ENCODE measurements at regions not wholly inside any gene's neighbourhood (a gene's known extent, or its start where the extent isn't known, plus 50 kb on each side); places are given as distances from the start of the nearest gene placed in this dataset.
"Not testable (repeated sequence)": the region's sequence is repeated elsewhere in the genome, so short reads cannot be mapped to it uniquely, and the experiment has no call there.

DNA sequence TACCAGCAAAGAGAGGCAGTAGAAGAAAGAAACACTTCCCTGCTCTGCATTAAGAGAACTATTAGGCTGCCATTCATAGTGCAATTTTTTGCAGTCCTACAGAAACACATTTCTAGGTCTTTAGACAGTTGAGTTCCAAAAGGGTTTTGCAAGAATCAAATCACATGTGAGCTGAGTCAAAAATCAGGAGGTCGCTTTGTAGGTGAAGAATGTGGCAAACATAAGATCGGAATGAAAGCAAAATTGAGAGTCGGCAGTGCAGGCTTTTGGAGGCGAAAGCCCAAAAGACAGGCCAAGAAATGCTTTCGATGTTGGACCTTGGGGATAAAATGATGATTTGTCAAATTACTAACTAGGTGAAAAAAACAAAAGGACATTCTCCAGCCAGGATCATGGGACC lies 213.5 kb upstream of the NRIP1 start:
- DNase-seq: no peak

- DNase-seq: no peak
Observed at GRCh38 chr21:15278851-15279250, 214.1 kb upstream of the NRIP1 start.

DNA sequence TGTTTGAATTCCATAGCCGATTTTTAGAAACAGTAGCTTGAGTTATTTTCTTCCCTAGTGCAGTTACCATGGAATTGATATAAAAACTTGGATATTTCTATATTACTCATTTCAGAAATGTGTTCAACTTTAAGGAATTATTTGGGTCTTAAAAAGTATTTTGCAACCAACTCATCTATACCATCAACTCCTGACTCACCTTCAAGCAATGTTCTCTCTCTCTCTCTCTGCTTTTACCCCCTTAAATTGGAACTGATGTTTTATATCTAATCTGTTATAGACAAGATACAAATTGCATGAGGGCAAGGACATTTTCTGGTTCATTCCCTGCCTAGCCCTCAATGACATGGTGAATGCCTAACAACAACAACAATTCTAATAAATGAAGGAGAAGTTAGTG lies 214.7 kb upstream of the NRIP1 start:
- no peak for DNase-seq

GRCh38 chr21:15281714-15282113 lies 216.9 kb upstream of the NRIP1 start:
- DNase-seq: no peak

DNA sequence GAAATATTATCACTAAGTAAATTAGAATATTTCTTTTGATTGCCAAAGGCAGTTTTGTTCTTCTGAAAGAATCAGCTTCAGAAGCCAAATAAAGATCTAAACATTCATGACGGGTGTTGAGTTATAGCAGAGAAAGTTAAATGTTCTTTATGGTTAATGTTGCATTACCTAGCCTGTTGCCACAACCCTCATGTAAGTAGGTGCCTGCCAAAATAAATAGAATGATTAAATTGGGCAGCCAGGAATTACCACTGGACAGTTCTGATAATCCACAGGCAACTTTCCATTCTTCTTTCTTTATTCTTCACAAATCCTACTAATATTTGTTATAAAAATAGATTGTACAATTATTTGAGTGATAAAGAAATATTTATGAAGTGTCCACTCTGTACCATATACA lies 217.9 kb upstream of the NRIP1 start:
- no peak for DNase-seq

DNA sequence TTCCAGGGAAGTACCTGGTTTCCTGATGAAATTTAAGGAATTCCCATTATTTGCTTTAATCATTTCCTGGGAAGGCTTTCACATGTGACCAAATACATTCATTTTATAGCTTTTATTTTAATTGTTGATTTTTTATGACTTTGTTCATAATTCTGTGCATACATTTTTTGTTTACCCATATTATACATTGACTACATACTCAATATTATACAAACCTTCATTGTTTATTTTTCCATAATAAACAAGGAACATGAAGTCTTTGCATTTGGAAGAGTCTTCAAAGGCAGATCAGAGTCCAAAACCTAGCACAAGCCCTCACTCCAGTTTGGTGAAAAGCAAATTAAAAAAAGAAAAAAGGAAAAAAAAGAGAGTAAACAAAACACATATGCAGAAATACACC lies 218.3 kb upstream of the NRIP1 start:
- DNase-seq: no peak

GRCh38 chr21:15283789-15284188 lies 219.0 kb upstream of the NRIP1 start:
- no peak for DNase-seq

- DNase-seq: no peak
Observed at GRCh38 chr21:15285556-15285955, 220.8 kb upstream of the NRIP1 start.

GRCh38 chr21:15289246-15289645 lies 224.4 kb upstream of the NRIP1 start:
- no peak for DNase-seq

DNA sequence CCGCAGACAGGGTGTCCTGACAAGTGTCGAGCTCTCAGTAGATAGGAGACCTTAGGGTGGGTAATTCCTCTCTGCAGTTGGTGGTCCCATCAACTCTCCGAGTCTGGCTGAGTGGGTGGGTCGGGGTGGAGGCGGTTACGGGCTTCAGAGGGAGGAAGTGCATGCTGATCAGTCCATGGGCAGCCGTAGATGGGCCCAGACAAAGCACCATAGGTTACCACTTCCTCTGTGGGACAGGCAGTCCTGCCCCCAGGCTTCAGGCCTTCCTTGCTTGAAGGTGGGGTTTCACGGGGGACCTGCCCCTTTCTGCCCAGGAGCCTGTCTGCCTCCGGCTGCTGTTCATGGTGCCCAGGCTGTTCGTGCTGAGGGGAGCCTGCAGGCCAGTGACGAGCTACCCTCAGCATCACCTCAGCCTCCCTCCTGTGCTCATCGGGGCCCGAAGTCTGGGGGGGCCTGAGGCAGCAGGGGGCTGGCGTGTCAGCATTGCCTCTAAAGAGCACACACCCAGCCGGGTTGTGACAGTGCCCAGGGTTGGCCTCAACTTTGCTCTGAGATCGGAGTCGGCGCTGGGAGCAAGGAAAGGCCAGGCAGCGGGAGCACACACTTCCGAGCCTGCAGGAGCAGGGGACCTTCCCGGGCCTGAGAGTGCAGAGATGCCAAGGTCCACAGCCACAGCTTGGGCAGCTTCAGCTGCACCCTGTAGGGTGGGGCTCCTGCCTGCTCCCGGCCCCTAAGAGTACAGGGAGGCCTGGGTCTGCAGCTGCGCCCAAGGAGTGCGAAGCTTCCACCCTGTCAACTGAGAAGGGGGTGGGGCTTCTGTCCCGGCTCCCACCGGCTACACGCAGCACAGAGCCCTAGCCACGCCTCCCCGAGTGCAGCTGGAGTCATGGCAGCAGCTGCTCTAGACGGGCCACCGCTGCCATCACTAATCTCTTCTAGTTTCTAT lies 225.4 kb upstream of the NRIP1 start:
- no peak for DNase-seq

DNA sequence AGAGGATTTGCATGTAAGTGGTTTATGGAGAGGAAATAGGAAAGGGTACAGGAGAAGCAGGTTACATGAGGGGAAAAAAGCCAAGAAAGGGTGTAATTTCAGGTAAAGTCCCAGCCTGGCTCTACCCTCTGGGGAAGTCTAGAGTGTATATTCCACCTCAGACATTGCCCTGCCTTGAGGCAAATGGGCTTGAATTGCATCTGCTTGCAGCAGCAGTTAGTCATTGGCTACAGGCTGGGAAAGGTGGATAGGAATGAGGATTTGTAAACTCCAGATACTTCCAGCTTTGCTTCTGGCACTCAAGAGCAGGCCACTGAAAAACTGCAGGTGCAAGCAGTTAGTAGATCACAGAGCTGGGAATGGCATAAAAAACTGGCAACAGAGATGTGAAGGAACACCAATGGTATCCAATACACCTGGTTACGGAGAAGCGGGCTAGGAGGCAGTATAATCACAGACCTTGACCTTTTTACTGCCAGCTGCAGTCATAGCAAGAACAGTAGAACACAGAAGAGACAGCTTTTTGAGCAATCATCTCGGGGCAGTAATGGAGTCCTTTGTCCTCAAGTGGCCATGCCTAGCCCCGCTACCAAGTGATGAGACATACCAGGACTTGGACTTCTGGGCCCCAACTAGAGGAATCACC lies 226.9 kb upstream of the NRIP1 start:
- DNase-seq: no peak

- DNase-seq: no peak
Observed at GRCh38 chr21:15293240-15293639, 228.4 kb upstream of the NRIP1 start.

DNA sequence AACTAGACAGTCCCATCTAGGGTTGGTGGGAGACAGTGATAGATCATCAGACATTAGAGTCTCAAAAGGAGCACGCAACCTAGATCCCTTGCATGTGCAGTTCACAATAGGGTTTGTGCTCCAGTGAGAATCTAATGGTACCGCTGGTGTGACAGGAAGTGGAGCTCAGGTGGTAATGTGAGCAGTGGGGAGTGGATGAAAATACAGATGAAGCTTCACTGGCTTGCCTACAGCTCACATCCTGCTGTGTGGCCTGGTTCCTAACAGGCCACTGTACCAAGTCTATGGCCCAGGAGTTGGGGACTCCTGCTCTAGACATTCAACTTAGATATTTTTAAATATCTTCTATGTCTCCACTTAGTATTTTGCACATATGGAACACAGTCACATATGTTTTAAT lies 231.1 kb upstream of the NRIP1 start:
- no peak for DNase-seq

DNA sequence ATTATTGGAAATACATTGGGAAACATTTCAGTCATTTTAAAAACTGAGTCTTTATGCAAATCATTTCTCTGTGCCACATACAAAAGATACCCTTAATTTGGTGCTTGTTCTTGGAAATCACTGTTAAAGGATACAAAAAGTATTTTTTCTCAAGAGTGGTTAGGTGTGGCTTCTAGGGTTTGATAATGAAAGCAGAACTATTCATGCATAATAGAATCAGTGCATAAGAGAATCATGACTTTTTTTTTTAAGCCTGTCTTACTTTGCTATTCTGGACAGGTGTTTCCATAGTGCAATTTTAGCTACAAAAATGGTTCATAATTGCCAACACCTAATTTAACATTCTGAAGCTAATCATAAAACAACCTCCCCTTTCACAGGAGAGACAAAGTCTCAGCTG lies 233.0 kb upstream of the NRIP1 start:
- no peak for DNase-seq

- DNase-seq: no peak
Observed at GRCh38 chr21:15298306-15298705, 233.5 kb upstream of the NRIP1 start.

DNA sequence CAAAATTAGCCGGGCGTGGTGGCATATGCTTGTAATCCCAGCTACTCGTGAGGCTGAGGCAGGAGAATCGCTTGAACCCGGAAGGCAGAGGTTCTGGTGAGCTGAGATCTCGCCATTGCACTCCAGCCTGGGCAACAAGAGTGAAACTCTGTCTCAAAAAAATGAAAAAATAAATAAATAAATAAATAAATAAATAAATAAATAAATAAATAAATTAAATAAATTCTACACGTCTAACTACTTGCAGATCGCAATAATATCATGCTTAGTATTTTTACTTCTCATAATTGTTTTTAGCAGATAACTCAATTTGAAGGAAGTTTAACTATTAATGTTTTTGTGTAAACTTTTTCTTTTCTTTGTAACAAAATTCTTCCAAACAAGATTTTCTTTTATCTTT lies 234.0 kb upstream of the NRIP1 start:
- DNase-seq: not testable (repeated sequence)

GRCh38 chr21:15300131-15300530 lies 235.3 kb upstream of the NRIP1 start:
- DNase-seq: no peak

GRCh38 chr21:15301014-15301413 lies 236.2 kb upstream of the NRIP1 start:
- no peak for DNase-seq

DNA sequence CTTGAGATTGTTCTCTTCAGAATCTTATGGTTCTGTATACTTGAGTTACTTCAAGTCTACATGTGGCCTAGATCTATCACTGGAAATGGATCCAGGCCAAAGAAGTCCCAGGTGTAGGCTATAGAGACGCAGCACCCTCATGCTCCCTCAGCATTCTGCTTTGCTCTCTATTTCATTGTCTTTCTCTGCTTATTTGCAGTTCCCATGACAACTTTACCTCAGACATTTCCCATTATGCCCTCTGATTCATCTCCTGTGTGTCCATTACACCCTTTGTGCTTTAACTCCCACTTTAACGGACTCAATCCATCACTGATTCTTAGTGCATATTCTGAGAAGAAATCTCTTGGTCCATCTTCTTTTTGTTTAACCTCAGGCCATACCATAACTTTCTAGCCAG lies 236.9 kb upstream of the NRIP1 start:
- no peak for DNase-seq

GRCh38 chr21:15306271-15306670 lies 241.5 kb upstream of the NRIP1 start:
- no peak for DNase-seq

- no peak for DNase-seq
Observed at GRCh38 chr21:15308333-15308732, 243.5 kb upstream of the NRIP1 start.

DNA sequence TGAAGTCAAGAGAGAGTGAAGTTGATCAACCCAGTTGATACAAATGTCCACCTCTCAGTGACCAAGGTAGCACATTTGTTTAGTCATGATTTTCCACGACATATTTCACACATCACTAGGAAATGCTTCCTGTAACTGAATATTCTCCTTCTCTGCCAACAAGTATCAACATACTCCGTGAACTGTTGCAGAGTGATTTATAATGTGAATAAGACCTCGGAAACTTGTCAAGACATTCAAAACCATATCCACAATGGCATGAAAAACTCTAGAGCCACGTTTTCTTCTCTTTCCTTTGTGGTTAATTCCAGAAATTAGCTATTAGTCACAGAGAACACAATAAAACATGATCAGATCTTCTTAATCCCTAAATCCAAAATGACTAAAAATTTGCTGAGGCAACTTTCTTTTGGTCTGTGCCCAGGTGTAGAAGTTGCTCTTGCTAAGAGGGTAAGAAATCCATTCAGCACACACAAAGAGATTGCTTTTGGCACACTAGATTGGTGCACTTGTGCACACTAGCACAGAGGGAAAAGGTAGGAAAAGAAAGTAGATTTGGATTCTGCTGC lies 244.3 kb upstream of the NRIP1 start:
- DNase-seq: no peak

DNA sequence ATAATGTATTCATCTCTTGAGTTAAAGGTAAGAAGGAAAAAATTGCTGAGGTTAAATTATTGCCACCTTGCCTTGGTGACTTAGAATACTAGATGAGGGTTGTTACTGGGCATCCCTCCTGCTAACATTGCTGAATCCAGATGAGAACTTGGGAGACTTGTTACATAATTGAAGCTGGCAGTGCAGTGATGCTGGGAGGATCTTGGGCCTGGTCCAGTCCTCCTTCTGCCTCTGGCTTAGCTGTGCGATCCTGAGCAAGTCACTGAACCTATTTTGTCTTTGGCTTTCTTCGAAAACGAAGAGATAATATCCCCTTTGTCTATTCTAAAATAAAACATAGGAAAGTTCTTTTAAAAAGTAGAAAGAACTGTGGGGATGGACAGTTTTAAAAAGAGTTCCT lies 244.9 kb upstream of the NRIP1 start:
- DNase-seq: peak; percentile 16

- DNase-seq: no peak
Observed at GRCh38 chr21:15311510-15311909, 246.7 kb upstream of the NRIP1 start.

Measured in occipital lobe (tissue), 1 donor.